ENCODE measurements at regions not wholly inside any gene's neighbourhood (a gene's known extent, or its start where the extent isn't known, plus 50 kb on each side); places are given as distances from the start of the nearest gene placed in this dataset.

GRCh38 chr9:87086221-87086818 lies 139.0 kb upstream of the GAS1 start:
- no peak for DNase-seq

GRCh38 chr9:87087197-87087596 lies 139.9 kb upstream of the GAS1 start:
- no peak for DNase-seq

GRCh38 chr9:87088192-87088591 lies 140.9 kb upstream of the GAS1 start:
- DNase-seq: no peak

DNA sequence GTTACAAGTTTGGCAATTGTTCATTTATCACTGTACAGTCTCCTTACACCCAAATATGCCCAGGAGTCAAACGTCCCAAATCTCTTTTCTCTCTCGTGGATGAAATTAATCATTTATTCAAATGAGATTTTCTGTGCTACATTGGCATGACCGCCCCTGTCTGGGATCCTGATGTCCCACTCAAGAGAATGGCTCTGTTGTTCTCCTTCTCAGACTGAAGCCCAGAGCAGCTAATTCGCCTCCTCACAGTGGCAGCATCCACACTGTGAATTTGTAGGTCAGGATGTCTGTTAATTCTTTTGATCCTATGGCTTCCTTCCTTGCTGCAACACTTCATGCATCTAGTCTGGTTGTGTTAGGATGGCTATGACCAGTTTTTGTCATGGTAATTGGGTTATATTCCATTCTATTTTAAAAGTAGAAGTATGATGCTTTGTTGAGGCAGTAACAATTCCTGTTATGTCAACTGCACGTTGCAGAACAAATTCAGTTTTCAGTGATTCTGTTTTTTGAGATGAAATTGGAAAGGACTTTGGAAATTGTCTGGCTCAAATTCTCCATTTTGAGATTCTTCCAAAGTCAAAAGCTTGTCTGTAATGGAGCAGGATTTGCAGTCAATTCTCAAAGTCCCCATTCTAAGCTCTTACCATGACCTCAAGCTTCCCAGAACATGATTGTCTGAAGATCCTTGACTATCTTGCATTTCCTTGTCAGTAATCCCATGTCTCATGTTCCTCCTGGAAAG lies 141.5 kb upstream of the GAS1 start:
- DNase-seq: no peak

- DNase-seq: no peak
These were observed 142.2 kb upstream of the GAS1 start for GRCh38 chr9:87089506-87089905.

GRCh38 chr9:87089929-87090328 lies 142.6 kb upstream of the GAS1 start:
- no peak for DNase-seq

GRCh38 chr9:87093777-87094176 lies 146.5 kb upstream of the GAS1 start:
- no peak for DNase-seq

- no peak for DNase-seq
These were observed 148.6 kb upstream of the GAS1 start for GRCh38 chr9:87095951-87096350.

DNA sequence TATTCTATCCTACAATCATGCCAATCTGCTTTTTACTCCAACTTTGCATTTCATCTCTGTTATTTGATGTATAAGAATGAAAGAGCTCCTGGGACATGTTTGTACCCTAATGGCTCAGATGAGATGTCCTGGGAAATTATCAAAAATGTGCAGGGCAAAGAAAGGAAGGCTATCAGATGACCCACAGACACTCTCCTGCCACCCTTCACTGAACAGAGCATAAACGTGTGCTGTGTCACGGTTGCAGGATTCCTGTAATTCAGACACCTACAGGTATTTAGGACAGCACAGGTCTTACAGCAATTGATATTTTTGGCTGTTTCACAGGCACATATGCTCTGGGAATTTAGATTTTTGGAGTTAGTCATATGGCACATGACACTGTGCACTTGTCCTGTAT lies 149.2 kb upstream of the GAS1 start:
- no peak for DNase-seq

DNA sequence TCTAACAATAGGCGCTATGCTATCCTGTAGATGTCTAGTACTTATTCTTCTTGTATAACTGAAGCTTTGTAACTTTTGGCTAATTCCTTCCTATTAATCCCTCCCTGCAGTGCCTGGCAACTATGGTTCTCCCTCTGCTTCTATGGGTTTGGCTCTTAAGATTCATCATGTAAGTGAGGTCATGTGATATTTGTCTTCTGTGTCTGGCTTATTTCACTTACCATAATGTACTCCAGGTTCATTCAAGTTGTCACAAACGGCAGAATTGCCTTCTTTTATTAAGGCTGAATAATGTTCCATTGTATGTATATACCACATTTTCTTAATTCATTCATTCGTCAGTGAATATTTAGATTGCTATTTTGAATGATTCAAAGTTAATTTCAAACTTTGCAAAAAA lies 149.9 kb upstream of the GAS1 start:
- DNase-seq: no peak

DNA sequence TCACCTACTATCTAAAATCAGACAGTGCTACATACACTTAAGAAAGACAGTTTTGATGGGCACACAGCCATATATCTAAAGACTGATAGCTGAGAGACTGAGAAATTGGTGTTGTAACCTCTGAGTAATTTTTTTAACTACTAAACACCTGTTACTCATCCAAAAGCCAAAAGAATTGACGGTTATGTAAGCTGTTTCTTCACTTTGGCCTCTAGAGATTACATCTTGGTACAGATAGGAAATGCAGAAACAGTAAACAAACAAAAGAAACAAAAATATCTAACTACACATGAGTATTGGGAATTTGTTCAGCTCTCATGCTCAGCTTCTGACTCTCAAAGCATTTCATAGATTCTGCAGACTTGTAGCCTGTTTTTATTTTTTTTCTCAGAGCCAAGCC lies 152.1 kb upstream of the GAS1 start:
- no peak for DNase-seq

DNA sequence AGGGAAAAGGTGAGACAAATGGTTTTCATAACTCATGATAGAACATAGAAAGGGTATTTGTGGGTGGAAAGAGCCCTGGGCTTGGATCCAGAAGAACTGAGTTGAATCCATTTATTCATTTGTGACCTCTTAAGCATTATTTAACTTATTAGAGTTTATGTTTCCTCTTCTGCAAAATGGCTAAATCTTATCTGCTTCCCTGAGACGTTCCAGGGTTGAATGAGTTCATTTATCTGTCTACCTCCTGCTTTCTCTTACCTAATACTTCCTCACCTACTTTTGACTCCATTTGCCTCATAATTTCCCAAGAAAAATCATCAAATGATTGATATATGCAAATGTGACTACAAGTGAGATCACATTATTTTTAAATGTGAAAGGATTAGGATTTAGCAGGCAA lies 152.7 kb upstream of the GAS1 start:
- no peak for DNase-seq

DNA sequence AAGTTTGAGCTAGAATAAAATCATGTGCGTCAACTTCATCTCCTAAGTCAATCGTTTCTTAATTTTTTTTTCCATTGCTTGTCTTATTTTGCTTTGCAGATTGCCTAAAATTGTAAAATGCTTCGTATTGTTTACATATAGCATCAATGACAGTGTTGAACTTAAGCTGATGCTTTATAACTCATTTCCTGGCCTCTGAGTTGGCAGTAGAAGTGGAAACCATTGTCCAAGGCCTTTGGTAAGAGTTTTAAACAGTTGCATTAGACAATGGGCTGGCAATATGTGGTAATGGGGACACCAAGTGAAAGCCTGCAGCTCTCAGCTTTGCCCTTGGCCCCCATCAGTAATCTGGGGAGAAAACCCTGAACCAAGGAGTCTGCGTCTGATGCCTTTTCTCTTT lies 154.8 kb upstream of the GAS1 start:
- DNase-seq: no peak

DNA sequence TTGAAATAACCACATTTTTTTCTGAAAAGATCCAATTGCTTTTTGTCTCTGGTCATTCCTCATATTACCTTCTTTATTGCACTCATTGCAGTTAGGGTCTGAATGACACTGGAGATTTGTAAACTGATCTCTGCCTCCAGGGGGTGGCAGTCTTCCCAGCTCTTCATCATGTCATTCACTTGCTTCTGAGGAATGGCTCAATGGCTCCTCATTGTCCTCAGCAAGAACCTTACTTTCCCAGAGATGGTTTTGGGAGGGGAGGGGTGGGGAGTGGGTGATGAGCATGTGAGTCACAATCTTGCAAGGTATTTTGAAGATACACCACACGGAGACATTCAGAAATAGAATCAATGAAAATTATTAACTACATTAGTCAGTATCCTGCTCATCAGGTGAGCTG lies 159.8 kb upstream of the GAS1 start:
- DNase-seq: peak; percentile 2

- DNase-seq: no peak
These were observed 161.4 kb upstream of the GAS1 start for GRCh38 chr9:87108661-87109060.

DNA sequence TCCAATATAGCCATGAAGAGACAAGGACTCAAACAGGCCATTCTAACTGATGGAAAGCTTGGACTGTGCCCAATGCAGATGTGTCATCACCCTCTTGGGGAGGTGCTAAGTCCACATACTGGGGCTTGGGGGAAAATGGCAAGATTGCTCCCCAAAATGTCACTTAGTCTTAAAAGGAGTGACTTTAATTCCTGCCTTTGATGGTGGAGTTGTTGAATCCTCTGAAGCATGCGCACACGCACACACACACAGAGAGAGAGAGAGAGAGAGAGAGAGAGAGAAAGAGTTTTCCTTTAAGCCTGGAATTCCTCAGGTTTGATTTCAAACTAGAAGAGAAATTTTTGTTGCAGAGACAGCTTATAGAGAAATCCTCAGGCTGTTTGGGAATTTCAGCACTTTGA lies 161.9 kb upstream of the GAS1 start:
- DNase-seq: no peak

DNA sequence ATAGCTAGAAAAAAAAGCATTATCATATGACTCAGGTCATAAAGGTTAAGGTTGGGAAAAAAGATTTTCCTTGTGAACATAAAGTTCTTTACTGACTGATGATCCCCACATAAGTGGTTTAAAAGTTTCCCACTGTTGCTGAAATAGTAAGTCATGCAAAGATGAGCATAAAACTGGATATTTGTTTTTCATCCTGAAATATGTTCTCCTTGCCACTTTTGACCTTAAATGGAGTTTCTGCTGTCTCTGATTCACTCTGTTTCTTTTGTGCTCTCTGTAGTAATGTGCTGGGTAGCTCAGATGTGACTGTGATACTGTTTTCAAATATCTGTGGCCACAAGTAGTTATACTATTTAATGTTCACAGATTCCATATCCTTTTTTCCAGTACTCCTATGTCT lies 162.5 kb upstream of the GAS1 start:
- no peak for DNase-seq

- no peak for DNase-seq
These were observed 163.7 kb upstream of the GAS1 start for GRCh38 chr9:87111010-87111409.

DNA sequence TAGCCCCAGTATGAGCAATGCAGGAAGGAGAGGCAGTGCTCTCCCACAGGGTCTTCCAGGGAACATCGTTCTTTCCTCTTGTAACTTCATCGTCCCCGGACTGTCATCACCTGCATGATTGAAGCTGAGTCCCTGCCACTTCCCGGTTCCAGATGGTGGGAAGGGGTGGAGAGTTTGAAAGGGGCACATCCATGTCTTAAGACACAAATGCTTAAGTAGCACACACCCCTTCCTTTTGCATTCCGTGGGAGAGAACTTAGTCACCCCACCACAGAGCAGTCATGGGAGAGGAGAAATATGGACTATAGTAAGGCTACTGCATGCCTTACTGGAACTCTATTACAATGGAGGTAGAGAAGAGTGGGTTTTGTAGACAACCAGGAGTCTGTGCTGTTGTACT lies 165.3 kb upstream of the GAS1 start:
- DNase-seq: no peak

- DNase-seq: no peak
These were observed 166.6 kb upstream of the GAS1 start for GRCh38 chr9:87113874-87114273.

GRCh38 chr9:87115785-87116184 lies 168.5 kb upstream of the GAS1 start:
- no peak for DNase-seq

DNA sequence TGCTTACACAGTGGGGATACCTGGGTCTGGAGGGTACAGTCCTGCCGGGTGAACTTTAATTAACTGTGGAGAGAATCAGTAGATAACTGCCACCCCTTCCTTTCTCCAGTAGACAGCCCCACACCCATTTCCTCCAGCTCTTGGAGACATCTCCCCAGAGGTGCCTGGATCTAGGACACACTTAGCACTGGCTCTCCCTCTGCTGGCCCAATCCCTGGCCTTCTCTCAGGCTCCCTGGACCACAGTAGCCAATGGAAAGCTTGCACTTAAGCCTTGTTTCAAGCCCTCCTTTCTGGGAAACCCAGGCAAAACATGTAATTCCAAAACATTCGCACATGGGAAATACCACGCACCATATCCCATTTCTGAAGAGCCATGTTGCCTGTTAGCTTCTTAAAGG lies 169.2 kb upstream of the GAS1 start:
- no peak for DNase-seq

- DNase-seq: no peak
These were observed 171.3 kb upstream of the GAS1 start for GRCh38 chr9:87118594-87118993.

- DNase-seq: no peak
These were observed 172.1 kb upstream of the GAS1 start for GRCh38 chr9:87119328-87119881.

- no peak for DNase-seq
These were observed 173.3 kb upstream of the GAS1 start for GRCh38 chr9:87120610-87121009.

Data from hematopoietic multipotent progenitor cell treated with erythropoietin and hydrocortisone succinate and interleukin-3 and kit ligand, for 4 days (in vitro differentiated cells).